ENCODE measurements at regions not wholly inside any gene's neighbourhood (a gene's known extent, or its start where the extent isn't known, plus 50 kb on each side); places are given as distances from the start of the nearest gene placed in this dataset.

DNA sequence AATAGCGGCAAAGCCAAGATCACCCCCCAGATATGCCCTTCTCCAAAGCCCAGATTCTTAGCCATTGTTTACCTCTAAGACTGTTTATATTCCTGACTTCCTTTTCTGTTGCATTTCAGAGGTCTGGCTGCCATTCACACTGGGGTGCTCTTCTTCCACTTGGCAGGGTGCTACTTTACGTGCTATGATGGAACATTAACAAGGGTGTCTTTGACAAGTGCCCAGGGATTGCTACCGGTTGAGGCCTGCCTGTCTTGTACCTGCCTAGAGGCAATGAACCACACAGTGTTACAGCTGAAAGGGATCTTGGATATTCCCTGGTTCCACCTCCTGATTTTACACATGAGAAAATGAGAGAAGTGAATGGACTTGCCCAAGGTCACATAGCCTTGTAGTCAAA, 352.1 kb upstream of the KIF2A start:
- TF ChIP-seq EZH2 (optimal IDR thresholded peaks at IDR 0.05; ENCODE audit: low read depth, low read length) (no peak), EZH2phosphoT487 (IDR thresholded peaks at IDR 0.05; ENCODE audit: low read length) (no peak)
- TF ChIP-seq, protein P1, sequence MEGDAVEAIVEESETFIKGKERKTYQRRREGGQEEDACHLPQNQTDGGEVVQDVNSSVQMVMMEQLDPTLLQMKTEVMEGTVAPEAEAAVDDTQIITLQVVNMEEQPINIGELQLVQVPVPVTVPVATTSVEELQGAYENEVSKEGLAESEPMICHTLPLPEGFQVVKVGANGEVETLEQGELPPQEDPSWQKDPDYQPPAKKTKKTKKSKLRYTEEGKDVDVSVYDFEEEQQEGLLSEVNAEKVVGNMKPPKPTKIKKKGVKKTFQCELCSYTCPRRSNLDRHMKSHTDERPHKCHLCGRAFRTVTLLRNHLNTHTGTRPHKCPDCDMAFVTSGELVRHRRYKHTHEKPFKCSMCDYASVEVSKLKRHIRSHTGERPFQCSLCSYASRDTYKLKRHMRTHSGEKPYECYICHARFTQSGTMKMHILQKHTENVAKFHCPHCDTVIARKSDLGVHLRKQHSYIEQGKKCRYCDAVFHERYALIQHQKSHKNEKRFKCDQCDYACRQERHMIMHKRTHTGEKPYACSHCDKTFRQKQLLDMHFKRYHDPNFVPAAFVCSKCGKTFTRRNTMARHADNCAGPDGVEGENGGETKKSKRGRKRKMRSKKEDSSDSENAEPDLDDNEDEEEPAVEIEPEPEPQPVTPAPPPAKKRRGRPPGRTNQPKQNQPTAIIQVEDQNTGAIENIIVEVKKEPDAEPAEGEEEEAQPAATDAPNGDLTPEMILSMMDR (IDR thresholded peaks at IDR 0.05; ENCODE audit: low read length), result no peak
